ENCODE measurements at regions not wholly inside any gene's neighbourhood (a gene's known extent, or its start where the extent isn't known, plus 50 kb on each side); places are given as distances from the start of the nearest gene placed in this dataset.

GRCh38 chr2:51707625-51708024 is 675.7 kb upstream of the NRXN1 start:
- TF ChIP-seq CTCF (IDR thresholded peaks at IDR 0.05; ENCODE audit: poor library complexity) = no peak
- TF ChIP-seq EZH2 (IDR thresholded peaks at IDR 0.05; ENCODE audit: borderline replicate concordance) = no peak
